Endothelial cell of umbilical vein (primary cell): ENCODE measurements at regions not wholly inside any gene's neighbourhood (a gene's known extent, or its start where the extent isn't known, plus 50 kb on each side); places are given as distances from the start of the nearest gene placed in this dataset.
"Not testable (repeated sequence)": the region's sequence is repeated elsewhere in the genome, so short reads cannot be mapped to it uniquely, and the experiment has no call there.

Source experiments
- BruUV-seq: library from RNA; stranded (reverse); fragments of 400-500 nt; replicated peaks from 2 replicates; lab custom pipeline; 2021; lab: Mats Ljungman, UMichigan
- CTCF ChIA-PET: fragments of 300-600, 350-600 bp; sonication (Branson Sonifier 250); formaldehyde crosslinking; loops from one replicate; lab custom pipeline; 2021; ENCODE audit warnings: antibody characterized with exemption, inconsistent platforms; lab: Charles Lee
- POLR2A ChIA-PET: fragments of 300-600, 350-600 bp; sonication (Branson Sonifier 250); formaldehyde crosslinking; loops from one replicate; lab custom pipeline; 2021; ENCODE audit warnings: antibody characterized with exemption, inconsistent platforms; lab: Charles Lee
- DNase-seq: peaks from one replicate; pipeline ENCODE4 v3.0.0-alpha.2; 2011; ENCODE audit warnings: low read depth, low spot score
- FAIRE-seq: peaks from 2 replicates; lab custom pipeline; 2011; peaks lifted over from hg19 to GRCh38; lab: Jason Lieb, UNC
- H2AFZ ChIP-seq: 2 replicates; pipeline ENCODE4 v1.6.0; 2012; ENCODE audit warnings: low read depth, low read length, control low read depth, inconsistent platforms
- H3K27ac ChIP-seq: 2 replicates; pipeline ENCODE4 v1.5.1; 2011; ENCODE audit warnings: low read depth, mild to moderate bottlenecking, control low read depth, low read length, moderate library complexity; ENCODE audit not compliant: insufficient read depth
- H3K27me3 ChIP-seq, 2 experiments: 2 replicates each; pipeline versions ENCODE4 v1.6.0 to v1.6.1; 2011; ENCODE audit warnings: low read length in 2 of 2, mixed read lengths in 1 of 2; ENCODE audit not compliant: control insufficient read depth in 2 of 2, insufficient read depth in 2 of 2
- H3K36me3 ChIP-seq, 2 experiments: 2 replicates in 1 of 2; 3 replicates in 1 of 2; pipeline ENCODE4 v1.5.1; 2011; ENCODE audit warnings: low read length in 2 of 2, mild to moderate bottlenecking in 1 of 2, moderate library complexity in 1 of 2; ENCODE audit not compliant: control insufficient read depth in 2 of 2, insufficient read depth in 2 of 2; ENCODE audit errors: extremely low read depth in 1 of 2
- H3K4me1 ChIP-seq: 3 replicates; pipeline ENCODE4 v1.5.1; 2011; ENCODE audit warnings: mild to moderate bottlenecking, low read length; ENCODE audit not compliant: control insufficient read depth, insufficient read depth; ENCODE audit errors: extremely low read depth
- H3K4me2 ChIP-seq: 2 replicates; pipeline ENCODE4 v1.6.1; 2011; ENCODE audit warnings: low read length, control low read depth, mixed read lengths; ENCODE audit not compliant: insufficient read depth
- H3K4me3 ChIP-seq, 3 experiments: fragments of 200-600 bp in 1 of 3; sonication (generic), shearing (Covaris generic) in 1 of 3; replicated peaks in 1 of 3; 2 replicates each; pipeline ENCODE4 v1.5.1; 2011 to 2016; ENCODE audit warnings: control low read depth in 3 of 3, low read length in 3 of 3, mild to moderate bottlenecking in 2 of 3, inconsistent platforms in 1 of 3, low read depth in 1 of 3, moderate library complexity in 1 of 3; ENCODE audit not compliant: insufficient read depth in 1 of 3
- H3K79me2 ChIP-seq: 2 replicates; pipeline ENCODE4 v1.6.0; 2012; ENCODE audit warnings: low read length, inconsistent platforms; ENCODE audit not compliant: control insufficient read depth, insufficient read depth
- H3K9ac ChIP-seq: replicated peaks from 2 replicates; pipeline ENCODE3; 2011; ENCODE audit warnings: low read length, control low read depth; ENCODE audit not compliant: insufficient read depth; ENCODE audit errors: extremely low read depth
- H3K9me1 ChIP-seq: replicated peaks from 3 replicates; pipeline ENCODE4 v1.6.0; 2011; ENCODE audit warnings: mild to moderate bottlenecking, low read length; ENCODE audit not compliant: control insufficient read depth, insufficient read depth; ENCODE audit errors: extremely low read depth
- H3K9me3 ChIP-seq: replicated peaks from 2 replicates; pipeline ENCODE4 v1.5.1; 2012; ENCODE audit warnings: low read length, inconsistent platforms; ENCODE audit not compliant: control insufficient read depth, insufficient read depth
- H4K20me1 ChIP-seq: replicated peaks from 2 replicates; pipeline ENCODE3; 2011; ENCODE audit warnings: mild to moderate bottlenecking, low read length; ENCODE audit not compliant: control insufficient read depth, insufficient read depth; ENCODE audit errors: extremely low read depth
- EZH2 ChIP-seq: IDR thresholded peaks from 2 replicates; pipeline ENCODE4 v1.6.1; 2012; ENCODE audit warnings: borderline replicate concordance, low read depth, mild to moderate bottlenecking, moderate library complexity, low read length, inconsistent platforms; ENCODE audit not compliant: severe bottlenecking
- FOS ChIP-seq: IDR thresholded peaks from 2 replicates; pipeline ENCODE4 v1.6.1; 2011; ENCODE audit warnings: mild to moderate bottlenecking, low read length, moderate library complexity, borderline replicate concordance; ENCODE audit not compliant: insufficient read depth
- GATA2 ChIP-seq: IDR thresholded peaks from 2 replicates; pipeline ENCODE4 v1.7.0; 2011; ENCODE audit warnings: low read depth, mild to moderate bottlenecking, moderate library complexity, mixed read lengths, low read length; ENCODE audit not compliant: insufficient read length, insufficient read depth
- JUN ChIP-seq: IDR thresholded peaks from 2 replicates; pipeline ENCODE4 v1.6.1; 2011; ENCODE audit warnings: borderline replicate concordance, low read depth; ENCODE audit not compliant: insufficient read length, insufficient read depth
- MYC ChIP-seq: IDR thresholded peaks from one replicate; pipeline ENCODE4 v1.6.1; 2011; ENCODE audit warnings: mild to moderate bottlenecking, low read depth, low read length
- POLR2A ChIP-seq: IDR thresholded peaks from 2 replicates; pipeline ENCODE4 v1.6.1; 2012; ENCODE audit warnings: low read depth, mild to moderate bottlenecking, control low read depth, low read length
- POLR2AphosphoS5 ChIP-seq: IDR thresholded peaks from 2 replicates; pipeline ENCODE4 v1.6.1; 2012; ENCODE audit warnings: low read depth, mild to moderate bottlenecking, control low read depth, low read length, moderate library complexity; ENCODE audit not compliant: insufficient read depth
- dilution Hi-C: fragments of 300-500 bp; cut with MboI; formaldehyde crosslinking; loops from one replicate; pipeline ENCODE4 v1.15.0; 2019; ENCODE audit warnings: low sequenced_read_pairs; ENCODE audit not compliant: extremely low pct_ligation_motif_present
- intact Hi-C: fragments of 100-400 bp; cut with micrococcal nuclease; formaldehyde crosslinking; loops from one replicate; pipeline ENCODE4 v1.10.0; 2022
- TF ChIP-seq, protein P1 (sequence below), 2 donors: IDR thresholded peaks; 1 replicate in 1 of 2; 2 replicates in 1 of 2; pipeline ENCODE4 v1.5.1; 2011; ENCODE audit warnings: low read length in 2 of 2, mild to moderate bottlenecking in 2 of 2, moderate library complexity in 2 of 2, control low read depth in 1 of 2, inconsistent platforms in 1 of 2, low read depth in 1 of 2; ENCODE audit not compliant: insufficient read depth in 1 of 2; ENCODE audit errors: extremely low read depth in 1 of 2
- TF ChIP-seq, protein P2 (sequence below): IDR thresholded peaks from 2 replicates; pipeline ENCODE4 v1.6.1; 2011; ENCODE audit not compliant: insufficient read depth, insufficient read length

DNA sequence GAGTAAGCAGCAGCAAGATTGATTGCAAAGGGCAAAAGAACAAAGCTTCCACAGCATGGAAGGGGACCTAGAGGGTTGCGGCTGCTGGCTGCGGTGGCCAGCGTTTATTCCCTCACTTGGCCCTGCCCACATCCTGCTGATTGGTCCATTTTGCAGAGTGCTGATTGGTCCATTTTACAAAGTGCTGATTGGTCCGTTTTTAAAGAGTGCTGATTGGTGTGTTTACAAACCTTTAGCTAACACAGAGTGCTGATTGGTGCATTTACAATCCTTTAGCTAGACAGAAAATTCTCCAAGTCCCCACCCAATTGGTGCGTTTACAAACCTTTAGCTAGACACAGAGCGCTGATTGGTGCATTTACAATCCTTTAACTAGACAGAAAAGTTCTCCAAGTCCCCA, 194.4 kb downstream of the MC4R start:
- POLR2A ChIA-PET, H3K27me3 ChIP-seq, H3K36me3 ChIP-seq, H3K9me1 ChIP-seq, dilution Hi-C loops, FAIRE-seq, H3K4me3 ChIP-seq, H3K79me2 ChIP-seq, DNase-seq, H3K9ac ChIP-seq, H3K27ac ChIP-seq, H3K9me3 ChIP-seq, H4K20me1 ChIP-seq, CTCF ChIA-PET, H3K4me1 ChIP-seq, H3K4me2 ChIP-seq, H2AFZ ChIP-seq, BruUV-seq, intact Hi-C loops: not testable (repeated sequence)

DNA sequence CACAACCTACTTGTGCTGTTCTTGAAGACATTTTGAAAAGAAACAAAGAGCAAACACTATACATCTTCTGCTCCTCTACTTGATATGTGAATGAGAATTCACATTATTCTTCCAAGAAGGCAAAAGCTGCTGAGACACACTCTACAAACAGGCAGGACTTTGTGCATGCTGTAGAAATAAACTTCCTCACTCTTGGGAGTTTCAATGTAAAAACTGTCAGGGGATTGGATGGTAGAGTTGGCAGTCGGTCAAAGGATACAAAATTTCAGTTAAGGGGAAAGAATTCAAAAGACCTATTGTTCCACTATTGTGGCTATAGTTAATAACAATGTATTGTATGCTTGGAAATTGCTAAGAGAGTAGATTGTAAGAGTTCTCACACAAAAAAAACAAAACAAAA, 196.3 kb downstream of the MC4R start:
- Histone ChIP-seq H3K4me2 (no peak overlapping the region), H3K4me1 (no peaks in the 10 kb centered on the region), H3K9ac (no peak overlapping the region), H3K4me3 (no peak overlapping the region), H3K27ac (no peak overlapping the region), H3K9me3 (no peaks in the 10 kb centered on the region), H2AFZ (no peak overlapping the region), H3K36me3 (no peaks in the 10 kb centered on the region), H3K9me1 (no peaks in the 10 kb centered on the region), H4K20me1 (no peaks in the 10 kb centered on the region), H3K27me3 (no peaks in the 10 kb centered on the region), H3K79me2 (no peaks in the 10 kb centered on the region)
- CTCF ChIA-PET = no interaction called here
- POLR2A ChIA-PET = no interaction called here
- FAIRE-seq = no peak
- no peak for TF ChIP-seq GATA2
- TF ChIP-seq, protein P1, sequence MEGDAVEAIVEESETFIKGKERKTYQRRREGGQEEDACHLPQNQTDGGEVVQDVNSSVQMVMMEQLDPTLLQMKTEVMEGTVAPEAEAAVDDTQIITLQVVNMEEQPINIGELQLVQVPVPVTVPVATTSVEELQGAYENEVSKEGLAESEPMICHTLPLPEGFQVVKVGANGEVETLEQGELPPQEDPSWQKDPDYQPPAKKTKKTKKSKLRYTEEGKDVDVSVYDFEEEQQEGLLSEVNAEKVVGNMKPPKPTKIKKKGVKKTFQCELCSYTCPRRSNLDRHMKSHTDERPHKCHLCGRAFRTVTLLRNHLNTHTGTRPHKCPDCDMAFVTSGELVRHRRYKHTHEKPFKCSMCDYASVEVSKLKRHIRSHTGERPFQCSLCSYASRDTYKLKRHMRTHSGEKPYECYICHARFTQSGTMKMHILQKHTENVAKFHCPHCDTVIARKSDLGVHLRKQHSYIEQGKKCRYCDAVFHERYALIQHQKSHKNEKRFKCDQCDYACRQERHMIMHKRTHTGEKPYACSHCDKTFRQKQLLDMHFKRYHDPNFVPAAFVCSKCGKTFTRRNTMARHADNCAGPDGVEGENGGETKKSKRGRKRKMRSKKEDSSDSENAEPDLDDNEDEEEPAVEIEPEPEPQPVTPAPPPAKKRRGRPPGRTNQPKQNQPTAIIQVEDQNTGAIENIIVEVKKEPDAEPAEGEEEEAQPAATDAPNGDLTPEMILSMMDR (IDR thresholded peaks at IDR 0.05; ENCODE audit: extremely low read depth in 1 of 2, insufficient read depth in 1 of 2, low read depth in 1 of 2, low read length in 2 of 2) = no peak
- TF ChIP-seq, protein P2, sequence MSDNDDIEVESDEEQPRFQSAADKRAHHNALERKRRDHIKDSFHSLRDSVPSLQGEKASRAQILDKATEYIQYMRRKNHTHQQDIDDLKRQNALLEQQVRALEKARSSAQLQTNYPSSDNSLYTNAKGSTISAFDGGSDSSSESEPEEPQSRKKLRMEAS = no peak
- no peak for TF ChIP-seq POLR2AphosphoS5
- TF ChIP-seq JUN = no peak
- no peak for TF ChIP-seq MYC
- TF ChIP-seq FOS = no peak
- no peak for TF ChIP-seq POLR2A
- no peak for TF ChIP-seq EZH2
- no TSS peak for BruUV-seq
- no peak for DNase-seq
- dilution Hi-C loops (no loop called here), intact Hi-C loops (no loop called here)
